Lower leg skin (tissue), 4 donors: ENCODE measurements at regions not wholly inside any gene's neighbourhood (a gene's known extent, or its start where the extent isn't known, plus 50 kb on each side); places are given as distances from the start of the nearest gene placed in this dataset.
"Not testable (repeated sequence)": the region's sequence is repeated elsewhere in the genome, so short reads cannot be mapped to it uniquely, and the experiment has no call there.

Source experiments
- DNase-seq, 2 donors: peaks; one replicate each; pipeline ENCODE4 v3.0.0-alpha.2; 2019; ENCODE audit warnings: low spot score in 2 of 2
- H3K4me3 ChIP-seq: fragments of 200-600 bp; sonication (generic); 2 replicates; pipeline ENCODE4 v1.5.1; 2017; ENCODE audit warnings: mild to moderate bottlenecking, low read depth; ENCODE audit not compliant: poor library complexity, severe bottlenecking
- POLR2A ChIP-seq, 2 donors: fragments of 450-650 bp; IDR thresholded peaks; one replicate each; pipeline ENCODE4 v1.6.1; 2016 to 2017; ENCODE audit warnings: antibody characterized with exemption in 2 of 2, mild to moderate bottlenecking in 1 of 2, moderate library complexity in 1 of 2
- WGBS, 2 donors: methylation state at CpG; one replicate each; pipeline ENCODE4 v1.1.5; 2018; 5-methylcytosine and 5-hydroxymethylcytosine counted together
- intact Hi-C: fragments of 100-400 bp; cut with DNase I; formaldehyde crosslinking; loops from one replicate; pipeline ENCODE4 v1.15.0; 2023; ENCODE audit warnings: low total_unique reads
- TF ChIP-seq, protein P1 (sequence below), 3 donors: fragments of 450-650 bp; IDR thresholded peaks; one replicate each; pipeline ENCODE4 v1.5.1; 2016; ENCODE audit warnings: antibody characterized with exemption in 3 of 3, mild to moderate bottlenecking in 3 of 3, moderate library complexity in 2 of 3

DNA sequence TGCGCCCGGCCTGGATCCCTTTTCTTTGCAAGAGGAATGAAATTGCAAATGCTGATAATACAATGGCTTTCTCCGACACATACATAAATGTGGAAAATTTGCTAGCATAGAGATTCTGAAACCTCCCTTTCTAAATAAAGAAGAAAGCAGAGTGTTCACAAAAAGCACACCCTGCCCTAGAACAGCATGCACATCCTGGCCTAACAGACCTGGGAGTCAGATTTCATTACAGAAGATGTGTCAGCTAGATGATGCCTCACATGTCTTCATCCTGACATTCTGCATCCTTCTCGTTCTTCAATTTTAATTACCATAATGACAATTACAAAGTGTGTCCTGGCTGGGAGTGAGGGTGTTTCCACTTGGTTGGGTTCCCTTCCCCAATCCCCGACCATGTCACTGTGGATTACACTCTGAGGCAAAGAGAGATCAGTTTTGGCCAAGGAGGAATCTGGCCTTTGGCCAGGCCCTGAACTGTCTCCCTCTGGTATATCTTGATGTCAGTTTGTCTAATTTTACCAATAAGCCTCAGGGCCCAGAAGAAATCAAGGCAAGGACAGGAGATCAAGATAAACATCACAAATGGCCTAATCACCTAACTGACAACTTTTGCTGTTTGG lies 104.9 kb upstream of the SPATA12 start:
- intact Hi-C loops: no loop called here
- no peak overlapping the region for H3K4me3 ChIP-seq
- WGBS, 2 donors: 72 to 80% methylated on average over 5 of the region's 5 CpGs
- no peak for DNase-seq
- TF ChIP-seq, protein P1, sequence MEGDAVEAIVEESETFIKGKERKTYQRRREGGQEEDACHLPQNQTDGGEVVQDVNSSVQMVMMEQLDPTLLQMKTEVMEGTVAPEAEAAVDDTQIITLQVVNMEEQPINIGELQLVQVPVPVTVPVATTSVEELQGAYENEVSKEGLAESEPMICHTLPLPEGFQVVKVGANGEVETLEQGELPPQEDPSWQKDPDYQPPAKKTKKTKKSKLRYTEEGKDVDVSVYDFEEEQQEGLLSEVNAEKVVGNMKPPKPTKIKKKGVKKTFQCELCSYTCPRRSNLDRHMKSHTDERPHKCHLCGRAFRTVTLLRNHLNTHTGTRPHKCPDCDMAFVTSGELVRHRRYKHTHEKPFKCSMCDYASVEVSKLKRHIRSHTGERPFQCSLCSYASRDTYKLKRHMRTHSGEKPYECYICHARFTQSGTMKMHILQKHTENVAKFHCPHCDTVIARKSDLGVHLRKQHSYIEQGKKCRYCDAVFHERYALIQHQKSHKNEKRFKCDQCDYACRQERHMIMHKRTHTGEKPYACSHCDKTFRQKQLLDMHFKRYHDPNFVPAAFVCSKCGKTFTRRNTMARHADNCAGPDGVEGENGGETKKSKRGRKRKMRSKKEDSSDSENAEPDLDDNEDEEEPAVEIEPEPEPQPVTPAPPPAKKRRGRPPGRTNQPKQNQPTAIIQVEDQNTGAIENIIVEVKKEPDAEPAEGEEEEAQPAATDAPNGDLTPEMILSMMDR (IDR thresholded peaks at IDR 0.05): no peak
- TF ChIP-seq POLR2A (IDR thresholded peaks at IDR 0.05): no peak

DNA sequence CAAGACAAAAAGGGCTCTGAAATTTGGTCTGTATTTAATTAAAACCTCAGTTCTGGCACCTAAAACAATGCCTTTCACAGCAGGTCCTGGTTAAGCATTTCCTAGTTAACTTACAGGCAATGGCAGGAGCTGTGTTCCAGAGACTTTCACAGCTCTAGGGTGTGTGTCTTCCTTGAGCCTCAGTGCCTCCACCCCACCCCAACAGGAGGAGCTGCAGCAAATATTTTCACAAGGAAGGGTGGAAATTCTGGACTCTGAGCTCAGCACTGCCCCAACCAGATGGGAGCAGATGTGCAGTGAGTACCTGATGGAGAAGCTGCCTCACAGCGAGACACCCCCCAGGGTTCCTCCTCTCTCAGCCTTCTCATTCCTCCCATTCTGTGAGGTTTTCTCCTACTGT lies 106.3 kb upstream of the SPATA12 start:
- 86 to 91% methylated on average over 1 of the region's 1 CpG for WGBS, 2 donors
- no peak overlapping the region for H3K4me3 ChIP-seq
- TF ChIP-seq, protein P1 (IDR thresholded peaks at IDR 0.05): no peak
- no peak for TF ChIP-seq POLR2A (IDR thresholded peaks at IDR 0.05)
- DNase-seq: no peak
- intact Hi-C loops: no loop called here

DNA sequence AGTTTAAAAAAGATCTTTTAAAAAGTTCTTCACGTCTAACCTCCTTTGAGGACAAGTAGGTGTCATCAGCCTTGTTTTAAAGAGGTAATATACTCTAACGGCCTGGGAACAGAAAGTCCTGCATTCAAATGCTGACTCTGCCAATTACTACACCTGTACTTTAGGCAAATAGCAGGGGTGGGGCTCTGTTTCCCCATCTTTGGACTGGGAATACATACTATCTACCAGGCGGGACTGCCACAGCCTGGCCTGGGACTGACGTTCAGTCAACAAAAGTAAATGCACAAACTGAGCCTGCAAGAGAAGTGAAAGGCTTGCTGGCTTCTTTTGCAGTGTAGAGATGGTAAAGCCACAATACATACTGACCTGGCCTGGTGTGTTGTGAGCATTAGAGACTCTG lies 107.6 kb upstream of the SPATA12 start:
- intact Hi-C loops: no loop called here
- TF ChIP-seq, protein P1 (IDR thresholded peaks at IDR 0.05): no peak
- TF ChIP-seq POLR2A (IDR thresholded peaks at IDR 0.05): no peak
- no peak for DNase-seq
- 78 to 89% methylated on average over 4 of the region's 4 CpGs for WGBS, 2 donors
- H3K4me3 ChIP-seq: no peak overlapping the region

DNA sequence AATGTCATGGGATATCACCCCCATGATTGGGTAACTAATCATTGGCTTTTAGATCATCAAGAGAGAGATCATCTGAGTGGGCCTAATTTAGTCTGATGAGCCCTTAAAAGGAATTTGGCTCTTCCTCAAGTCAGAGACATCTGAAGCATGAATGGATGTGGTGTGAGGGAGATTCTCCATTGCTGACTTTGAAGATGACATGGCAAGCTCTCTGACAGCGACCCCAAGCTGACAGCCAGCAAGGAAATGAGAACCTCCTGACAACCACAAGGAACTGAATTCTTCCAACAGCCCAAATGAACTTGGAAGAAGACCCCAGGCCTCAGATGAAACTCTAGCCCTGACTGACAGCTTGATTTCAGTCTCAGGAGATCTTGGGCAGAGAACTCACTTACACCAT lies 108.4 kb upstream of the SPATA12 start:
- no peak for TF ChIP-seq POLR2A (IDR thresholded peaks at IDR 0.05)
- TF ChIP-seq, protein P1 (IDR thresholded peaks at IDR 0.05): no peak
- H3K4me3 ChIP-seq: no peak overlapping the region
- WGBS, 2 donors: 50 to 63% methylated on average over 1 of the region's 1 CpG
- DNase-seq: no peak
- intact Hi-C loops: no loop called here

DNA sequence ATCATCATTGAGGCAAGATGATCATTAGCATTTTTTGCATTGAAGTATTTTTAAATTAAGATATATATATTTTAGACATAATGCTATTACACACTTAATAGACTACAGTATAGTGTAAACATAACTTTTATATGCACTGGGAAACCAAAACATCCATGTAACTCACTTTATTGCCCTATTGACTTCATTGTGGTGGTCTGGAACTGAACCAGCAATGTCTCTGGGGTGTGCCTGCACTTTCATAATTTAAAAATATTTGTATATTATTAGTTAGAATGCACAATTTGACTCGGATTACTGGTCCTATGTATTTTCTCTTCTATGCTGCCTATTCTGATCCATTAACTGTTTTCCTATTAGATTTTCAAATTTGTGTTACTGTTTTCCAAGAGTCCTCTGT lies 109.1 kb upstream of the SPATA12 start:
- intact Hi-C loops: no loop called here
- no peak for TF ChIP-seq POLR2A (IDR thresholded peaks at IDR 0.05)
- TF ChIP-seq, protein P1 (IDR thresholded peaks at IDR 0.05): no peak
- WGBS, 2 donors: 22 to 41% methylated on average over 1 of the region's 1 CpG
- DNase-seq: no peak
- no peak overlapping the region for H3K4me3 ChIP-seq

DNA sequence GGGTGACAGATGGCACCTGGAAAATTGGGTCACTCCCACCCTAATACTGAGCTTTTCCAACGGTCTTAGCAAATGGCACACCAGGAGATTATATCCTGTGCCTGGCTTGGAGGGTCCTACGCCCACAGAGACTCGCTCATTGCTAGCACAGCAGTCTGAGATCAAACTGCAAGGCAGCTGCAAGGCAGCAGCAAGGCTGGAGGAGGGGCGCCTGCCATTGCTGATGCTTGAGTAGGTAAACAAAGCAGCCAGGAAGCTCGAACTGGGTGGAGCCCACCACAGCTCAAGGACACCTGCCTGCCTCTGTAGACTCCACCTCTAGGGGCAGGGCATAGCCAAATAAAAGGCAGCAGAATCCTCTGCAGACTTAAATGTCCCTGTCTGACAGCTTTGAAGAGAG lies 115.1 kb upstream of the SPATA12 start:
- intact Hi-C loops, H3K4me3 ChIP-seq, DNase-seq: not testable (repeated sequence)
- WGBS, 2 donors: 88 to 97% methylated on average over 5 of the region's 5 CpGs
